ENCODE measurements at regions not wholly inside any gene's neighbourhood (a gene's known extent, or its start where the extent isn't known, plus 50 kb on each side); places are given as distances from the start of the nearest gene placed in this dataset.

GRCh38 chrX:108833993-108834392, 97.6 kb upstream of the IRS4 start:
- no peak for TF ChIP-seq CTCF (conservative IDR thresholded peaks at IDR 0.05 in 1 of 2, IDR thresholded peaks at IDR 0.05 in 1 of 2; ENCODE audit: low read depth in 1 of 2, low read length in 2 of 2)
- TF ChIP-seq EZH2 (IDR thresholded peaks at IDR 0.05; ENCODE audit: low read length, missing control alignments) = no peak
